ENCODE measurements at regions not wholly inside any gene's neighbourhood (a gene's known extent, or its start where the extent isn't known, plus 50 kb on each side); places are given as distances from the start of the nearest gene placed in this dataset.

DNA sequence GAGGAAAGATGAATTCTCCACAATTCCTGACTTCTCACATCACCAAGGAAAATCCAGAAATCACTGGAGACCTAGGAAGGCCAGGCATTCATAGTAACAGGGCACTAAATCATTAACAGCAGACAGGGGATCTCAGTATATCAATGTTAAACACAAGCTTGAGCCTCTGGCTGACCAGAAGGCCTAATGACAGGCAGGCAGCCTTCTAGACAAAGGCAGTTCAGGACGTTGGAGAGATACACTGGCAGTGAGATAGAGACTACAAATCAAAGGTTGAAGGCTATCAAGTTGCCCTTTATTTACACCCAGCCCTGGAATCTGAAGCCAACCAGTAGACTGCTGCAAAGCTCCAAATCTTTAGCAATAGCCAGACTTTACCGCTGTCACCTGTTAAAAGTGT lies 422.8 kb upstream of the CCL2 start:
- no peak for DNase-seq (ENCODE audit: low spot score)
- Mint-ChIP-seq H3K4me1 (ENCODE audit: unreplicated experiment) (no peaks in the 10 kb centered on the region), H3K36me3 (ENCODE audit: low read depth, unreplicated experiment) (no peaks in the 10 kb centered on the region), H3K9me3 (ENCODE audit: unreplicated experiment) (no peaks in the 10 kb centered on the region), H3K27ac (ENCODE audit: unreplicated experiment) (no peak overlapping the region), H3K4me3 (ENCODE audit: unreplicated experiment) (no peak overlapping the region), H3K27me3 (ENCODE audit: unreplicated experiment) (peaks cover 2% of the 10 kb centered on the region)
- TF ChIP-seq, protein P1, sequence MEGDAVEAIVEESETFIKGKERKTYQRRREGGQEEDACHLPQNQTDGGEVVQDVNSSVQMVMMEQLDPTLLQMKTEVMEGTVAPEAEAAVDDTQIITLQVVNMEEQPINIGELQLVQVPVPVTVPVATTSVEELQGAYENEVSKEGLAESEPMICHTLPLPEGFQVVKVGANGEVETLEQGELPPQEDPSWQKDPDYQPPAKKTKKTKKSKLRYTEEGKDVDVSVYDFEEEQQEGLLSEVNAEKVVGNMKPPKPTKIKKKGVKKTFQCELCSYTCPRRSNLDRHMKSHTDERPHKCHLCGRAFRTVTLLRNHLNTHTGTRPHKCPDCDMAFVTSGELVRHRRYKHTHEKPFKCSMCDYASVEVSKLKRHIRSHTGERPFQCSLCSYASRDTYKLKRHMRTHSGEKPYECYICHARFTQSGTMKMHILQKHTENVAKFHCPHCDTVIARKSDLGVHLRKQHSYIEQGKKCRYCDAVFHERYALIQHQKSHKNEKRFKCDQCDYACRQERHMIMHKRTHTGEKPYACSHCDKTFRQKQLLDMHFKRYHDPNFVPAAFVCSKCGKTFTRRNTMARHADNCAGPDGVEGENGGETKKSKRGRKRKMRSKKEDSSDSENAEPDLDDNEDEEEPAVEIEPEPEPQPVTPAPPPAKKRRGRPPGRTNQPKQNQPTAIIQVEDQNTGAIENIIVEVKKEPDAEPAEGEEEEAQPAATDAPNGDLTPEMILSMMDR (IDR thresholded peaks at IDR 0.05; ENCODE audit: unreplicated experiment), result no peak

DNA sequence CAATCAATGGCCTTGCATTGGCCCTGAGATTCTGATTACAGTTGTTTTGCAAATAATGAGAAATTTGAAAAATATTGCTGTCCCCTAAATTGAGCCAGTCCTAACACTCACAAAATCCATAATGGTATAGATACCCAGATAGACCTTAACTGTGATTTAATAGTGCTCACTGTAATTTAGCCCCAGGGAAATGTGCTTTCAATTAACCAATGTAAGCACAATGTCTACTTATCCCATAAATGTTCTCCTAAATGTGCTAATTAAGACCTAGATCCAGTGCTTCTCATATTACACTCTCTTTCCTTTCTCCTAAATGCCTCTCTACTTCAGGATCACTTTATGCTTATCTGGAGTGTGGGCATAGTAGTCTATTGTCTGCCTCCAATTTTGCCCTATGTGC lies 417.8 kb upstream of the CCL2 start:
- H3K4me1 Mint-ChIP-seq (ENCODE audit: unreplicated experiment), result no peaks in the 10 kb centered on the region
- no peak overlapping the region for H3K4me3 Mint-ChIP-seq (ENCODE audit: unreplicated experiment)
- TF ChIP-seq, protein P1 (IDR thresholded peaks at IDR 0.05; ENCODE audit: unreplicated experiment), result no peak
- H3K27ac Mint-ChIP-seq (ENCODE audit: unreplicated experiment), result no peak overlapping the region
- H3K36me3 Mint-ChIP-seq (ENCODE audit: low read depth, unreplicated experiment), result no peaks in the 10 kb centered on the region
- no peaks in the 10 kb centered on the region for H3K9me3 Mint-ChIP-seq (ENCODE audit: unreplicated experiment)
- H3K27me3 Mint-ChIP-seq (ENCODE audit: unreplicated experiment), result peaks cover 3% of the 10 kb centered on the region
- no peak for DNase-seq (ENCODE audit: low spot score)

DNA sequence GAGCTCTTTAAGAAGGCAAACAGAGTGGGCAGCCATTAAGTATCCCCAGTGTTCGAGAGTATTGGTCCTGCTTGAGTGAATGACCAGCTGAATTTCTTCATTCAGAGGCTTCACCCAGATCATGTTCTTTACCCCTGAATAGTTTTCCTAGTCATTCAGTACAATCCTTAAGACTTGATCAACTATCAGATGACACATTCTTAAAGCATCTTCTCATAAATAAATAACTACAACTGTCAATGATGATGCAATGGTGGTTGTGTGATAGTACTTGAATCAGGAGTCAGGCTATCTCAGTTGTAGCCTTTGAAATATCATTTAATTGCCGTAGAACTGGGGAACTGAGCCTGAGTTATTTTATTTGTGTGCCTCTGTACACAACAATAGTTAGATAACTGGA lies 416.8 kb upstream of the CCL2 start:
- Mint-ChIP-seq H3K27ac (ENCODE audit: unreplicated experiment) (no peak overlapping the region), H3K27me3 (ENCODE audit: unreplicated experiment) (peaks cover 3% of the 10 kb centered on the region), H3K4me1 (ENCODE audit: unreplicated experiment) (no peaks in the 10 kb centered on the region), H3K9me3 (ENCODE audit: unreplicated experiment) (no peaks in the 10 kb centered on the region), H3K4me3 (ENCODE audit: unreplicated experiment) (no peak overlapping the region), H3K36me3 (ENCODE audit: low read depth, unreplicated experiment) (no peaks in the 10 kb centered on the region)
- TF ChIP-seq, protein P1 (IDR thresholded peaks at IDR 0.05; ENCODE audit: unreplicated experiment), result no peak
- DNase-seq (ENCODE audit: low spot score), result no peak

DNA sequence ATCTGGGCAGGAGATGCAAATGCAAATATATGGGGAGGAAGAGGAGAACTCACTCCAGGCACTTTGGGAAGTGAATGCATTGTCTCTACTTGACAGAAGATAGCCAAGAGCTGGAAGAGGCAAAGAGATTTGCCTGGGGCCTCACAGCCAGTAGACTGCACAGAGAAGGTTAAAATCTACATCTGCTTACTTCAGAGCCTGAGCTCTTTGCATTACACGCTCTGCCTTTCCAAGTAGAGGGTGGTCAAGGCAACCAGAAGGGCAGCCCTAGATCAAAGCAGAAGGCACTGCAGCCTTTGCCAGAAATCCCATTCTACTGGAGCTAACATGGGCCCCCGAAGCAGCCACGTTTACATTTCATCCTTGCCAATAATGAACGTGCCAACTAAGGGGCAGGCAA lies 407.2 kb upstream of the CCL2 start:
- Mint-ChIP-seq H3K9me3 (ENCODE audit: unreplicated experiment) (no peaks in the 10 kb centered on the region), H3K4me3 (ENCODE audit: unreplicated experiment) (no peak overlapping the region), H3K36me3 (ENCODE audit: low read depth, unreplicated experiment) (no peaks in the 10 kb centered on the region), H3K27ac (ENCODE audit: unreplicated experiment) (no peak overlapping the region), H3K27me3 (ENCODE audit: unreplicated experiment) (no peaks in the 10 kb centered on the region), H3K4me1 (ENCODE audit: unreplicated experiment) (peaks cover 23% of the 10 kb centered on the region)
- TF ChIP-seq, protein P1 (IDR thresholded peaks at IDR 0.05; ENCODE audit: unreplicated experiment), result no peak
- DNase-seq (ENCODE audit: low spot score), result no peak

DNA sequence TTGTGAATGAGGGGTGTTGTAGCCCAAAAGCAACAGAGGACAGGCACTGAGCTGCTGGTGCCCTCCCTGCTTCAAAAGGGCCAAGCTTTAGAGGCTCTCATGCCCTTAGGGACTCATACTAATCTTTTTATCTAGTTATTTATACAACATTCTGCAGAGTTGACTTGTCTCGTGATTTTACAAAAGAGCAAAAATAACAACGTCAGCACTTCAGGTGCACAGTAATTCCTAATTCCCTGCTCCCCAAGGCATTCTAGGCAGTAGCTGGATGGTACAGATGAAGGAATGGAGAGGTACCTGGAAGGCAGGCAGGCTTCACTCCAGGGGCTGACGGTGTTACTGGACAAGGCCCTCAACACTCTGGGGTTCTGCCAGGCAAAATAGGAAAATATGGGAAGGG lies 406.7 kb upstream of the CCL2 start:
- H3K36me3 Mint-ChIP-seq (ENCODE audit: low read depth, unreplicated experiment), result no peaks in the 10 kb centered on the region
- TF ChIP-seq, protein P1 (IDR thresholded peaks at IDR 0.05; ENCODE audit: unreplicated experiment), result no peak
- no peaks in the 10 kb centered on the region for H3K9me3 Mint-ChIP-seq (ENCODE audit: unreplicated experiment)
- H3K4me1 Mint-ChIP-seq (ENCODE audit: unreplicated experiment), result peaks cover 23% of the 10 kb centered on the region
- no peak for DNase-seq (ENCODE audit: low spot score)
- no peak overlapping the region for H3K27ac Mint-ChIP-seq (ENCODE audit: unreplicated experiment)
- H3K4me3 Mint-ChIP-seq (ENCODE audit: unreplicated experiment), result no peak overlapping the region
- no peaks in the 10 kb centered on the region for H3K27me3 Mint-ChIP-seq (ENCODE audit: unreplicated experiment)
